HEK293 (cell line): ENCODE measurements at regions not wholly inside any gene's neighbourhood (a gene's known extent, or its start where the extent isn't known, plus 50 kb on each side); places are given as distances from the start of the nearest gene placed in this dataset.

ENCODE experiments used
- CTCF ChIA-PET: fragments of 350-600 bp; formaldehyde crosslinking; extraction: SDS; loops from one replicate; lab custom pipeline; 2021; ENCODE audit warnings: antibody characterized with exemption; lab: Yijun Ruan, JAX
- POLR2A ChIA-PET: fragments of 300-600 bp; formaldehyde crosslinking; extraction: SDS; loops from one replicate; lab custom pipeline; 2020; ENCODE audit warnings: antibody characterized with exemption, inconsistent platforms; lab: Yijun Ruan, JAX
- H3K27ac ChIP-seq: fragments of 200-500 bp; sonication (Bioruptor generic); 2 replicates; pipeline ENCODE4 v1.5.1; 2014; ENCODE audit warnings: low read depth, low read length, control low read depth, inconsistent platforms; ENCODE audit errors: extremely low read depth
- H3K36me3 ChIP-seq, 2 experiments: fragments of 200-500 bp in 1 of 2; sonication (Bioruptor generic) in 1 of 2; 1 replicate in 1 of 2; 2 replicates in 1 of 2; pipeline ENCODE4 v1.5.1; 2014 to 2017; ENCODE audit warnings: inconsistent platforms in 2 of 2, low read length in 2 of 2; ENCODE audit not compliant: control insufficient read depth in 2 of 2, insufficient read depth in 1 of 2
- H3K4me1 ChIP-seq: fragments of 200-500 bp; sonication (Bioruptor generic); 2 replicates; pipeline ENCODE4 v1.5.1; 2014; ENCODE audit warnings: mild to moderate bottlenecking, low read length, inconsistent platforms; ENCODE audit not compliant: control insufficient read depth, insufficient read depth
- H3K4me3 ChIP-seq: 2 replicates; pipeline ENCODE4 v1.5.1; 2011; ENCODE audit warnings: low read depth, mild to moderate bottlenecking, control low read depth, low read length, moderate library complexity
- H3K9me3 ChIP-seq: fragments of 200-500 bp; sonication (Bioruptor generic); 2 replicates; pipeline ENCODE4 v1.5.1; 2014; ENCODE audit warnings: low read depth, low read length, inconsistent platforms; ENCODE audit not compliant: control insufficient read depth, insufficient read depth
- FEZF1 ChIP-seq: fragments of 450-650 bp; formaldehyde crosslinking; IDR thresholded peaks from 2 replicates; pipeline ENCODE4 v1.5.1; 2016; ENCODE audit warnings: missing biosample characterization, missing genetic modification characterization
- GFI1B ChIP-seq: fragments of 450-650 bp; formaldehyde crosslinking; IDR thresholded peaks from 2 replicates; pipeline ENCODE4 v1.5.1; 2016; ENCODE audit warnings: missing biosample characterization, missing genetic modification characterization
- HOXA7 ChIP-seq: sonication (generic); formaldehyde crosslinking; IDR thresholded peaks from 2 replicates; pipeline ENCODE4 v1.8.1; 2022; ENCODE audit warnings: missing genetic modification reagents, borderline replicate concordance
- KLF9 ChIP-seq: fragments of 450-650 bp; formaldehyde crosslinking; IDR thresholded peaks from 2 replicates; pipeline ENCODE4 v1.5.1; 2016; ENCODE audit warnings: missing biosample characterization, missing genetic modification characterization, low read depth
- OVOL3 ChIP-seq: fragments of 450-650 bp; formaldehyde crosslinking; IDR thresholded peaks from 2 replicates; pipeline ENCODE4 v1.5.1; 2016; ENCODE audit warnings: missing biosample characterization, missing genetic modification characterization
- SETDB1 ChIP-seq: IDR thresholded peaks from one replicate; pipeline ENCODE4 v1.6.1; 2017; ENCODE audit warnings: mild to moderate bottlenecking, low read length, moderate library complexity, mixed read lengths; ENCODE audit not compliant: insufficient read length
- ZBTB1 ChIP-seq: fragments of 450-650 bp; formaldehyde crosslinking; IDR thresholded peaks from 2 replicates; pipeline ENCODE4 v1.5.1; 2016; ENCODE audit warnings: missing biosample characterization, missing genetic modification characterization
- ZNF16 ChIP-seq: fragments of 450-650 bp; formaldehyde crosslinking; IDR thresholded peaks from 2 replicates; pipeline ENCODE4 v1.5.1; 2016; ENCODE audit warnings: low read depth, missing biosample characterization, missing genetic modification characterization
- ZNF175 ChIP-seq: fragments of 450-650 bp; formaldehyde crosslinking; IDR thresholded peaks from 2 replicates; pipeline ENCODE4 v1.5.1; 2016; ENCODE audit warnings: missing biosample characterization, missing genetic modification characterization
- ZNF184 ChIP-seq: fragments of 450-650 bp; IDR thresholded peaks from 2 replicates; pipeline ENCODE4 v1.5.1; 2018; ENCODE audit warnings: missing biosample characterization, mild to moderate bottlenecking, missing genetic modification characterization
- ZNF211 ChIP-seq: fragments of 450-650 bp; formaldehyde crosslinking; IDR thresholded peaks from 2 replicates; pipeline ENCODE4 v1.5.1; 2016; ENCODE audit warnings: low read depth, missing biosample characterization, missing genetic modification characterization
- ZNF24 ChIP-seq: fragments of 450-650 bp; formaldehyde crosslinking; IDR thresholded peaks from 2 replicates; pipeline ENCODE4 v1.5.1; 2016; ENCODE audit warnings: missing biosample characterization, missing genetic modification characterization
- ZNF341 ChIP-seq: fragments of 450-650 bp; formaldehyde crosslinking; IDR thresholded peaks from 2 replicates; pipeline ENCODE4; 2016; ENCODE audit warnings: low read depth, missing biosample characterization, missing genetic modification characterization
- ZNF521 ChIP-seq: fragments of 450-650 bp; formaldehyde crosslinking; IDR thresholded peaks from 2 replicates; pipeline ENCODE4 v1.5.1; 2017; ENCODE audit warnings: missing biosample characterization, mild to moderate bottlenecking, missing genetic modification characterization
- ZNF571 ChIP-seq: fragments of 450-650 bp; formaldehyde crosslinking; IDR thresholded peaks from 2 replicates; pipeline ENCODE4 v1.5.0; 2017; ENCODE audit warnings: missing biosample characterization, missing genetic modification characterization
- ZNF621 ChIP-seq: fragments of 450-650 bp; formaldehyde crosslinking; IDR thresholded peaks from 2 replicates; pipeline ENCODE4 v1.5.1; 2017; ENCODE audit warnings: missing biosample characterization, missing genetic modification characterization
- ZNF747 ChIP-seq: fragments of 450-650 bp; formaldehyde crosslinking; IDR thresholded peaks from 2 replicates; pipeline ENCODE4 v1.5.1; 2016; ENCODE audit warnings: missing biosample characterization, missing genetic modification characterization
- ZXDB ChIP-seq: fragments of 450-650 bp; formaldehyde crosslinking; IDR thresholded peaks from 2 replicates; pipeline ENCODE4 v1.5.1; 2016; ENCODE audit warnings: missing biosample characterization, missing genetic modification characterization
- TF ChIP-seq, protein P1 (sequence below): fragments of 450-650 bp; formaldehyde crosslinking; IDR thresholded peaks from 2 replicates; pipeline ENCODE4 v1.5.1; 2017; ENCODE audit warnings: missing biosample characterization, missing genetic modification characterization
- TF ChIP-seq, protein P2 (sequence below): fragments of 450-650 bp; formaldehyde crosslinking; IDR thresholded peaks from 2 replicates; pipeline ENCODE4 v1.5.1; 2016; ENCODE audit warnings: missing biosample characterization, missing genetic modification characterization
- TF ChIP-seq, protein P3 (sequence below): fragments of 450-650 bp; formaldehyde crosslinking; IDR thresholded peaks from 2 replicates; pipeline ENCODE4 v1.5.1; 2016; ENCODE audit warnings: missing biosample characterization, missing genetic modification characterization
- TF ChIP-seq, protein P4 (sequence below): fragments of 450-650 bp; formaldehyde crosslinking; IDR thresholded peaks from 2 replicates; pipeline ENCODE4 v1.5.1; 2016; ENCODE audit warnings: missing biosample characterization, missing genetic modification characterization

DNA sequence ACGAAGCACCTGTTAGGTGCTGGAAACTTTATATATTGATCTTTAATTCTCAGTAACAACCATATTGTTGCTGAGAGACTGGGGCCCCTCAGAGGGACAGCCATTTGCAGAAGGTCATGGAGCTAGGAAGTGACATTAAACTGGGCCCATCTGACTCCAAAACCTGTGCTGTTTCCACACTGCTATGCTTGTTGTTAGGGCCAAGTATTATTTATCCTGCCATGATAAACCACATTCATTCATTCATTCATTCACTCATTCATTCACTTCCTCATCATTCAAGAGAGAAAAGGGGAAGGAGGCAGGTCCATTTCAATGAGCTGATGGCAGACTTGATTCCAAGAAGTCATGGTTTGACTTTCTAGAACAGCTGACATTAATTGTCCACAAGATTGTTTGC lies 237.4 kb downstream of the STIM2 start:
- no peaks in the 10 kb centered on the region for H3K4me1 ChIP-seq
- no peaks in the 10 kb centered on the region for H3K36me3 ChIP-seq
- CTCF ChIA-PET = interaction anchor here (1.0 kb wide), 1 partner anchor 220 kb away, joined by 5 read pairs; no protein-coding TSS in a partner anchor
- TF ChIP-seq HOXA7 (CRISPR knock-in tag) = no peak
- no peak for TF ChIP-seq ZNF16 (tag by site-specific recombination)
- TF ChIP-seq, protein P1, sequence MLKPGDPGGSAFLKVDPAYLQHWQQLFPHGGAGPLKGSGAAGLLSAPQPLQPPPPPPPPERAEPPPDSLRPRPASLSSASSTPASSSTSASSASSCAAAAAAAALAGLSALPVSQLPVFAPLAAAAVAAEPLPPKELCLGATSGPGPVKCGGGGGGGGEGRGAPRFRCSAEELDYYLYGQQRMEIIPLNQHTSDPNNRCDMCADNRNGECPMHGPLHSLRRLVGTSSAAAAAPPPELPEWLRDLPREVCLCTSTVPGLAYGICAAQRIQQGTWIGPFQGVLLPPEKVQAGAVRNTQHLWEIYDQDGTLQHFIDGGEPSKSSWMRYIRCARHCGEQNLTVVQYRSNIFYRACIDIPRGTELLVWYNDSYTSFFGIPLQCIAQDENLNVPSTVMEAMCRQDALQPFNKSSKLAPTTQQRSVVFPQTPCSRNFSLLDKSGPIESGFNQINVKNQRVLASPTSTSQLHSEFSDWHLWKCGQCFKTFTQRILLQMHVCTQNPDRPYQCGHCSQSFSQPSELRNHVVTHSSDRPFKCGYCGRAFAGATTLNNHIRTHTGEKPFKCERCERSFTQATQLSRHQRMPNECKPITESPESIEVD (tag by site-specific recombination) = no peak
- TF ChIP-seq, protein P2, sequence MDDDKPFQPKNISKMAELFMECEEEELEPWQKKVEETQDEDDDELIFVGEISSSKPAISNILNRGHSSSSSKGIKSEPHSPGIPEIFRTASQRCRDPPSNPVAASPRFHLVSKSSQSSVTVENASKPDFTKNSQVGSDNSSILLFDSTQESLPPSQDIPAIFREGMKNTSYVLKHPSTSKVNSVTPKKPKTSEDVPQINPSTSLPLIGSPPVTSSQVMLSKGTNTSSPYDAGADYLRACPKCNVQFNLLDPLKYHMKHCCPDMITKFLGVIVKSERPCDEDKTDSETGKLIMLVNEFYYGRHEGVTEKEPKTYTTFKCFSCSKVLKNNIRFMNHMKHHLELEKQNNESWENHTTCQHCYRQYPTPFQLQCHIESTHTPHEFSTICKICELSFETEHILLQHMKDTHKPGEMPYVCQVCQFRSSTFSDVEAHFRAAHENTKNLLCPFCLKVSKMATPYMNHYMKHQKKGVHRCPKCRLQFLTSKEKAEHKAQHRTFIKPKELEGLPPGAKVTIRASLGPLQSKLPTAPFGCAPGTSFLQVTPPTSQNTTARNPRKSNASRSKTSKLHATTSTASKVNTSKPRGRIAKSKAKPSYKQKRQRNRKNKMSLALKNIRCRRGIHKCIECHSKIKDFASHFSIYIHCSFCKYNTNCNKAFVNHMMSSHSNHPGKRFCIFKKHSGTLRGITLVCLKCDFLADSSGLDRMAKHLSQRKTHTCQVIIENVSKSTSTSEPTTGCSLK = no peak
- no peak for TF ChIP-seq ZNF571 (tag by site-specific recombination)
- TF ChIP-seq ZNF175 (tag by site-specific recombination) = no peak
- TF ChIP-seq ZNF341 (tag by site-specific recombination) = no peak
- TF ChIP-seq OVOL3 (tag by site-specific recombination) = no peak
- no peak for TF ChIP-seq ZNF747 (tag by site-specific recombination)
- TF ChIP-seq, protein P3, sequence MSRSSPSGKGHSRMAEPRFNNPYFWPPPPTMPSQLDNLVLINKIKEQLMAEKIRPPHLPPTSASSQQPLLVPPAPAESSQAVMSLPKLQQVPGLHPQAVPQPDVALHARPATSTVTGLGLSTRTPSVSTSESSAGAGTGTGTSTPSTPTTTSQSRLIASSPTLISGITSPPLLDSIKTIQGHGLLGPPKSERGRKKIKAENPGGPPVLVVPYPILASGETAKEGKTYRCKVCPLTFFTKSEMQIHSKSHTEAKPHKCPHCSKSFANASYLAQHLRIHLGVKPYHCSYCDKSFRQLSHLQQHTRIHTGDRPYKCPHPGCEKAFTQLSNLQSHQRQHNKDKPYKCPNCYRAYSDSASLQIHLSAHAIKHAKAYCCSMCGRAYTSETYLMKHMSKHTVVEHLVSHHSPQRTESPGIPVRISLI (tag by site-specific recombination) = no peak
- H3K9me3 ChIP-seq = no peaks in the 10 kb centered on the region
- H3K4me3 ChIP-seq = no peak overlapping the region
- H3K27ac ChIP-seq = no peak overlapping the region
- POLR2A ChIA-PET = no interaction called here

DNA sequence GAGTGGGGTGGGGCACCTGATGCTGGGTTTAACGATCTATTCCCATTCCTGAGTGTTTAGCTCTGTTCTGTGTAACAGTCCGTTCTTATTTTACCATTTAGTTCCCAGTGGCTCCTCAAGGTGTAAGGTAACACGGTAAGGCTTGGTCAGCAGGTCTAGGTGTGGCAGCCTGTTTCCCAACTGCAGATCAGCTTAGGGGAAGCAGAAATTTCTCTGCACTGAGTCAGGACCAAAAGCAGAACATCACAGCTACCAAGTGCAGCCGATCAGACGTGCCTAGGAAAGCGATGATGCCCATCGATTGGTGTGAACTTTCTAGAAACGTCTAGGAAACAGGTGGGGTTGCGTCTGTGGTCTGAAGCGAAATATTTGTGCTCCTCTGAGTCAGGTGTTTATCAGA lies 240.1 kb downstream of the STIM2 start:
- TF ChIP-seq KLF9 = no peak
- TF ChIP-seq ZNF621 (tag by site-specific recombination) = no peak
- H3K36me3 ChIP-seq = no peaks in the 10 kb centered on the region
- no peaks in the 10 kb centered on the region for H3K4me1 ChIP-seq
- ChIA-PET CTCF (no interaction called here), POLR2A (interaction anchor here (0.5 kb wide), 1 partner anchor 23 kb away, joined by 3 read pairs; no protein-coding TSS in a partner anchor)
- no peaks in the 10 kb centered on the region for H3K9me3 ChIP-seq
- H3K27ac ChIP-seq = no peak overlapping the region
- H3K4me3 ChIP-seq = no peak overlapping the region

DNA sequence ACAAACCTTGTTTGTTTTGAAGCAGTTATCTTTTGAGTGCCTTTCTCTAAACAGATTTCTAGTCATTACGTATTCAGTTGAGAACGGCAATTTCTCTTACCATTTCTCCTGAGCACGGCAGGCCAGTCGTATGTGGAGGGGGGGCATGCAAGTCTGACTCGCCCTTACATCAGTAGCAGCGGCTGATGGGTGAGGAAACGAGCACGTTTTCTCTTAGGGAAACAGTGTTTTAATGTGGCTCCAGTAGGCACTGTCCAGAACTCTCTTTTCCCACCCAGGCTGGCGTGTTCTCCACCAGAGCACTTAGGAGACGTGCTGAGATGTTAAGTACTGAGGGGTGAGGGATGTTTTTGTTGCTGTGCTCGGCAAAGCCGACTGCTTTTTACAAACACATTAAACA lies 240.5 kb downstream of the STIM2 start:
- ChIA-PET POLR2A (no interaction called here), CTCF (interaction anchor here (0.7 kb wide), 1 partner anchor 10 kb away, joined by 3 read pairs; no protein-coding TSS in a partner anchor)
- Histone ChIP-seq H3K27ac (no peak overlapping the region), H3K9me3 (no peaks in the 10 kb centered on the region), H3K4me3 (no peak overlapping the region), H3K4me1 (no peaks in the 10 kb centered on the region), H3K36me3 (no peaks in the 10 kb centered on the region)
- TF ChIP-seq GFI1B (tag by site-specific recombination) (no peak), ZNF24 (tag by site-specific recombination) (no peak), ZXDB (tag by site-specific recombination) (no peak), ZBTB1 (tag by site-specific recombination) (no peak), ZNF521 (tag by site-specific recombination) (no peak), FEZF1 (tag by site-specific recombination) (no peak), ZNF184 (no peak), ZNF211 (tag by site-specific recombination) (no peak), SETDB1 (no peak)
- TF ChIP-seq, protein P4, sequence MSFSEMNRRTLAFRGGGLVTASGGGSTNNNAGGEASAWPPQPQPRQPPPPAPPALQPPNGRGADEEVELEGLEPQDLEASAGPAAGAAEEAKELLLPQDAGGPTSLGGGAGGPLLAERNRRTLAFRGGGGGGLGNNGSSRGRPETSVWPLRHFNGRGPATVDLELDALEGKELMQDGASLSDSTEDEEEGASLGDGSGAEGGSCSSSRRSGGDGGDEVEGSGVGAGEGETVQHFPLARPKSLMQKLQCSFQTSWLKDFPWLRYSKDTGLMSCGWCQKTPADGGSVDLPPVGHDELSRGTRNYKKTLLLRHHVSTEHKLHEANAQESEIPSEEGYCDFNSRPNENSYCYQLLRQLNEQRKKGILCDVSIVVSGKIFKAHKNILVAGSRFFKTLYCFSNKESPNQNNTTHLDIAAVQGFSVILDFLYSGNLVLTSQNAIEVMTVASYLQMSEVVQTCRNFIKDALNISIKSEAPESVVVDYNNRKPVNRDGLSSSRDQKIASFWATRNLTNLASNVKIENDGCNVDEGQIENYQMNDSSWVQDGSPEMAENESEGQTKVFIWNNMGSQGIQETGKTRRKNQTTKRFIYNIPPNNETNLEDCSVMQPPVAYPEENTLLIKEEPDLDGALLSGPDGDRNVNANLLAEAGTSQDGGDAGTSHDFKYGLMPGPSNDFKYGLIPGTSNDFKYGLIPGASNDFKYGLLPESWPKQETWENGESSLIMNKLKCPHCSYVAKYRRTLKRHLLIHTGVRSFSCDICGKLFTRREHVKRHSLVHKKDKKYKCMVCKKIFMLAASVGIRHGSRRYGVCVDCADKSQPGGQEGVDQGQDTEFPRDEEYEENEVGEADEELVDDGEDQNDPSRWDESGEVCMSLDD = no peak
